ENCODE measurements at regions not wholly inside any gene's neighbourhood (a gene's known extent, or its start where the extent isn't known, plus 50 kb on each side); places are given as distances from the start of the nearest gene placed in this dataset.

DNA sequence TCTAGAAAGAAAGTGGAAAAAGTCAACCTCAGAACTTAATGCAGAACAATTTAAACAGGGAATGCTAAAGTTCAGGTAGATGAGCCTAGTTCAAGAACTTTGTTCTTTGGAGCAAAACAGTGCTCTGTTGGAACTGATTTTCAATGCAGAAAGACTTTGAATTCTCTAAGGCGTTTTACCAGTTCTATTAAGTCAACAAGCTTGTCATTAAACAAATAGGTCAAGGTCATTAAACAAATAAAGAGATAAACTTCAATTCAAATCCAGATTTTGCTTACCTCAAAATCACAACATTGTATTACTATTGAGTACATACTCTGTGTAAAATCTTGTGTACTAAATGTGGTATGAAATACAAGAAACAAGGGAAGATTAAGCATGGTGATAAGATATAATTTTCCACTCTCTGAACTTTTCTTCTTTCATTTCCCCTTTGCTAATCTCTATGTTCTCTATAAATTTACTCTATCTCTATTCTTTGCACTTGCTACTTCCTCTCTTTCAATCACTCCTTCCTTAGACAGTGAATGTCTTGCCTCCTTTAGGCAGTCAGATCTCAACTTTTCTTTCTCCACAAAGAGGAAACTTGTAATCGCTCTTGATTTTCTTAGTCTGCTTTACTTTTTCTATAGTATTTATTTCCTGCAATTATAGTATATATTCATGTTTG is 160.8 kb upstream of the KHDRBS2 start:
- H3K4me3 ChIP-seq = no peak overlapping the region
- no peak overlapping the region for H3K27ac ChIP-seq
- H3K9me3 ChIP-seq = no peaks in the 10 kb centered on the region
- intact Hi-C loops (cut with DNase I) = no loop called here
- DNase-seq (ENCODE audit: low spot score in 2 of 2) = no peak
- TF ChIP-seq, protein P1, sequence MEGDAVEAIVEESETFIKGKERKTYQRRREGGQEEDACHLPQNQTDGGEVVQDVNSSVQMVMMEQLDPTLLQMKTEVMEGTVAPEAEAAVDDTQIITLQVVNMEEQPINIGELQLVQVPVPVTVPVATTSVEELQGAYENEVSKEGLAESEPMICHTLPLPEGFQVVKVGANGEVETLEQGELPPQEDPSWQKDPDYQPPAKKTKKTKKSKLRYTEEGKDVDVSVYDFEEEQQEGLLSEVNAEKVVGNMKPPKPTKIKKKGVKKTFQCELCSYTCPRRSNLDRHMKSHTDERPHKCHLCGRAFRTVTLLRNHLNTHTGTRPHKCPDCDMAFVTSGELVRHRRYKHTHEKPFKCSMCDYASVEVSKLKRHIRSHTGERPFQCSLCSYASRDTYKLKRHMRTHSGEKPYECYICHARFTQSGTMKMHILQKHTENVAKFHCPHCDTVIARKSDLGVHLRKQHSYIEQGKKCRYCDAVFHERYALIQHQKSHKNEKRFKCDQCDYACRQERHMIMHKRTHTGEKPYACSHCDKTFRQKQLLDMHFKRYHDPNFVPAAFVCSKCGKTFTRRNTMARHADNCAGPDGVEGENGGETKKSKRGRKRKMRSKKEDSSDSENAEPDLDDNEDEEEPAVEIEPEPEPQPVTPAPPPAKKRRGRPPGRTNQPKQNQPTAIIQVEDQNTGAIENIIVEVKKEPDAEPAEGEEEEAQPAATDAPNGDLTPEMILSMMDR (IDR thresholded peaks at IDR 0.05) = no peak
- no peaks in the 10 kb centered on the region for H3K27me3 ChIP-seq
- H3K36me3 ChIP-seq = no peaks in the 10 kb centered on the region
- H3K4me1 ChIP-seq = no peaks in the 10 kb centered on the region

DNA sequence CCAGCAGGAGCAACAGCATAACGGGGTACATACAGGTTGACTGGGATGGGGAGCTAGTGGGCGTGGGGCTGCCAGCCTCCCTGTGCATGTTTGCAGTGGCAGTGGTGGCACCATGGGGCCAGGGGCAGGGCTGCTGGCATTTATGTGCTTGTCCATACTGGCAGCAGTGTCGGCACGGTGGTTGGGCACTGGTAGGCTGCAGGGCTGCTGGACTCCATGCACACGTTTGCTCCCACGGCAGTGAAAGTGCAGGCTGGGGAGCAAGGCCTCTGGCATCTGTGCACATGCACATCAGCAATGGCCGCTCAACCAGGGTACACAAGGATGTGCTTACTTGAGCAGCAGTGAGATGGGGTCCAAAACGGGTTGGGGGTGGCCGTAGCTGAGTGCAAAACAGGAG is 159.5 kb upstream of the KHDRBS2 start:
- Histone ChIP-seq H3K4me1 (no peaks in the 10 kb centered on the region), H3K27ac (no peak overlapping the region), H3K9me3 (no peaks in the 10 kb centered on the region), H3K4me3 (no peak overlapping the region), H3K27me3 (no peaks in the 10 kb centered on the region), H3K36me3 (no peaks in the 10 kb centered on the region)
- intact Hi-C loops (cut with DNase I) = no loop called here
- DNase-seq (ENCODE audit: low spot score in 2 of 2) = no peak
- TF ChIP-seq, protein P1 (IDR thresholded peaks at IDR 0.05) = no peak

DNA sequence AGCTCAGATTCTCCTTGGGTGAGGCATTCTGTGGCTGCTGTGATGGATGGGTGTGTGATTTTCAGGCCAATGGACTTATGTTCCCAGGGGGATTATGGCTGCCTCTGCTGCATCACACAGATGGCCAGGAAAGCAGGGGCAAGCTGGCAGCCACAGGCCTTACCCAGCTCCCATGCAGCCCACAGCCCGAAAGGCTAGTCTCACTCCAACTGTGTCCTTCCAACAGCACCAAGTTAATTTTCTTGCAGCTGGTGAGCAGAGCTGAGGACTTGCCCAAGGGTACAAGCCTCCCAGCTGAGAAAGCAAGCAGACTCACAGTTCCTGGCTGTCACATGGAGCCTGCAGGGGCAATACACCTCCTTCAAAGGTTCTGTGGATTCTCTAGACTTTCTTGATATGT is 155.2 kb upstream of the KHDRBS2 start:
- H3K4me1 ChIP-seq = no peaks in the 10 kb centered on the region
- intact Hi-C loops (cut with DNase I) = no loop called here
- no peak for DNase-seq (ENCODE audit: low spot score in 2 of 2)
- no peaks in the 10 kb centered on the region for H3K9me3 ChIP-seq
- H3K27me3 ChIP-seq = no peaks in the 10 kb centered on the region
- no peak overlapping the region for H3K27ac ChIP-seq
- TF ChIP-seq, protein P1 (IDR thresholded peaks at IDR 0.05) = no peak
- H3K4me3 ChIP-seq = no peak overlapping the region
- H3K36me3 ChIP-seq = no peaks in the 10 kb centered on the region

DNA sequence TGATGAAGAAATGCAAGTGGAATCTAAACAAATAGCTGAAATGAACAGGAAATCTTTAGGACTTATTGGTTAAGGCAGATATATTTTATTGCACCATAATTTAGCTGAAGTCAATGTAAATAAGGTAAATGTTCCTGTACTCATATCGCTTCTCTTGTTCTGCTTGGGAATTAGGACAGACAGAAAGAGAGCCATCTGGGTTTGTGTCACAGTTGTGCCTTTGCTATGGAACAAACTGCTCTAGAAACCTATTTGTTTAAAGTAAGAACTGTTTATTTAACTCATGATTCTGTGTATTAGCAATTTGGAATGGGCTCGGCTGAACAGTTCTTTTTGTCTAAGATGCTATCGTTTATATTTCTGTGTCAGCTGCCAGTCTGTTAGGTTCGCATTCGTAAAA is 143.8 kb upstream of the KHDRBS2 start:
- no peak overlapping the region for H3K27ac ChIP-seq
- no peak for DNase-seq (ENCODE audit: low spot score in 2 of 2)
- no peak overlapping the region for H3K4me3 ChIP-seq
- TF ChIP-seq, protein P1 (IDR thresholded peaks at IDR 0.05) = no peak
- no peaks in the 10 kb centered on the region for H3K4me1 ChIP-seq
- H3K27me3 ChIP-seq = no peaks in the 10 kb centered on the region
- no peaks in the 10 kb centered on the region for H3K36me3 ChIP-seq
- intact Hi-C loops (cut with DNase I) = no loop called here
- no peaks in the 10 kb centered on the region for H3K9me3 ChIP-seq

DNA sequence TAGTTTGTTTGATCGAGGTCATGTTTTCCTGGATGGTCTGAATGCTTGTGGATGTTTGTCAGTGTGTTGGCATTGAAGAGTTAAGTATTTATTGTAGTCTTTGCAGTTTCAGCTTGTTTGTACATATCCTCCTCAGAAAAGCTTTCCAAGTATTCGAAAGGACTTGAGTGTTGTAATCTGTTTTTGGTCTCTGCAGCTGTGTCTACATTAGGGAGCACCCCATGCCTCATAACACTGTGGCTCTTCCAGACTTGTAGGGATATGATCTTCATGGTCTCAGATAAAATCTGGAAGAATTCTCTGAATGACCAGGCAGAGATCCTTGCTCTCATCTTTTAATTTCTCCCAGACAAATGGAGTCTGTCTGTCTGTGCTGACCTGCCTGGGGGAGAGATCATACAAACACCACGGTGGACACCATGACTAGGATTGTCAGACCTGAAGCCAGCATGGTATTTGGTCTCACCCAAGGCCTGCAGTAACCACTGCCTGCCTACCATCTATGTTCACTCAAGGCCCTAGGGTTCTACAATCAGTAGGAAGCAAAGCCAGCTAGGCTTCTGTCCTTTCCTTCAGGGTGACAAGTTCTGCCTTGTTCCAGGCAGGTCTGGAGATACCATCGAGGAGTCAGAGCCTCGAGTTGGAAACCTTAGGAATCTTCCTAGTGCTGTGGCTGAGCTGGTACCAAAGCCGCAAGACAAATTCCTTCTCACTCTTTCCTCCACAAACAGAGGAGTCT is 114.7 kb upstream of the KHDRBS2 start:
- Histone ChIP-seq H3K36me3 (no peaks in the 10 kb centered on the region), H3K27ac (no peak overlapping the region), H3K4me3 (no peak overlapping the region), H3K4me1 (no peaks in the 10 kb centered on the region), H3K9me3 (no peaks in the 10 kb centered on the region), H3K27me3 (no peaks in the 10 kb centered on the region)
- TF ChIP-seq, protein P1 (IDR thresholded peaks at IDR 0.05) = no peak
- no peak for DNase-seq (ENCODE audit: low spot score in 2 of 2)
- intact Hi-C loops (cut with DNase I) = no loop called here

Measured in ascending aorta (tissue), 2 donors.